Right lobe of liver (tissue), 4 donors: ENCODE measurements at regions not wholly inside any gene's neighbourhood (a gene's known extent, or its start where the extent isn't known, plus 50 kb on each side); places are given as distances from the start of the nearest gene placed in this dataset.

Experiments
- CTCF ChIP-seq, 4 donors: fragments of 200-600 bp in 3 of 4; fragments of 450-650 bp in 1 of 4; IDR thresholded peaks; one replicate each; pipeline versions ENCODE4 v1.5.1 to v1.8.0; 2016 to 2022; ENCODE audit warnings: antibody characterized with exemption in 4 of 4, mild to moderate bottlenecking in 2 of 4
- POLR2A ChIP-seq: fragments of 450-650 bp; IDR thresholded peaks from one replicate; pipeline ENCODE4 v1.6.1; 2017; ENCODE audit warnings: antibody characterized with exemption, mild to moderate bottlenecking
- donor health status: DM: no; HTN: no; CAD: no.
- donor health status: DM: no; HTN: no; CAD: no.
- donor health status: DM: no; HTN: yes; CAD: no.

GRCh38 chr6:67224989-67225388, 1410.1 kb upstream of the ADGRB3 start:
- TF ChIP-seq CTCF (IDR thresholded peaks at IDR 0.05), result no peak
- no peak for TF ChIP-seq POLR2A
